KBM-7 (cell line): ENCODE measurements at regions not wholly inside any gene's neighbourhood (a gene's known extent, or its start where the extent isn't known, plus 50 kb on each side); places are given as distances from the start of the nearest gene placed in this dataset.
"Not testable (repeated sequence)": the region's sequence is repeated elsewhere in the genome, so short reads cannot be mapped to it uniquely, and the experiment has no call there.

Source experiments
- DNase-seq: peaks from one replicate; pipeline ENCODE4 v3.0.0-alpha.2; 2015
- in situ Hi-C: fragments of 300-500 bp; cut with MboI; formaldehyde crosslinking; loops from 2 replicates; pipeline ENCODE4 v1.14.3; 2020; ENCODE audit warnings: low sequenced_read_pairs, low pct_unique_long_range_greater_than_20kb, mixed read lengths

- in situ Hi-C loops = not testable (repeated sequence)
- DNase-seq = peak; percentile 52
Observed at GRCh38 chr16:22572331-22573224, 61.9 kb downstream of the NPIPB5 start.

GRCh38 chr16:22573225-22573530, 62.5 kb downstream of the NPIPB5 start:
- DNase-seq, in situ Hi-C loops: not testable (repeated sequence)

GRCh38 chr16:22576506-22576905, 65.8 kb downstream of the NPIPB5 start:
- not testable (repeated sequence) for DNase-seq

GRCh38 chr16:22583195-22583594, 72.5 kb downstream of the NPIPB5 start:
- in situ Hi-C loops, DNase-seq: not testable (repeated sequence)

More at GRCh38 chr16:22576506-22576905, 65.8 kb downstream of the NPIPB5 start:
- in situ Hi-C loops = not testable (repeated sequence)

GRCh38 chr16:22584459-22584858, 73.8 kb downstream of the NPIPB5 start:
- in situ Hi-C loops = not testable (repeated sequence)

GRCh38 chr16:22584941-22585340, 74.2 kb downstream of the NPIPB5 start:
- DNase-seq, in situ Hi-C loops: not testable (repeated sequence)

More at GRCh38 chr16:22584459-22584858, 73.8 kb downstream of the NPIPB5 start:
- DNase-seq = not testable (repeated sequence)

GRCh38 chr16:22585431-22585830, 74.7 kb downstream of the NPIPB5 start:
- DNase-seq, in situ Hi-C loops: not testable (repeated sequence)

GRCh38 chr16:22586732-22587131, 76.0 kb downstream of the NPIPB5 start:
- DNase-seq, in situ Hi-C loops: not testable (repeated sequence)

- DNase-seq, in situ Hi-C loops: not testable (repeated sequence)
Observed at GRCh38 chr16:22589757-22590156, 79.1 kb downstream of the NPIPB5 start.

GRCh38 chr16:22596445-22597045, 85.9 kb downstream of the NPIPB5 start:
- in situ Hi-C loops, DNase-seq: not testable (repeated sequence)

GRCh38 chr16:22603744-22604143, 93.1 kb downstream of the NPIPB5 start:
- in situ Hi-C loops, DNase-seq: not testable (repeated sequence)

GRCh38 chr16:22606619-22607018, 95.9 kb downstream of the NPIPB5 start:
- DNase-seq, in situ Hi-C loops: not testable (repeated sequence)

- DNase-seq, in situ Hi-C loops: not testable (repeated sequence)
Observed at GRCh38 chr16:22609798-22610197, 99.1 kb downstream of the NPIPB5 start.

- in situ Hi-C loops, DNase-seq: not testable (repeated sequence)
Observed at GRCh38 chr16:22611128-22611527, 100.4 kb downstream of the NPIPB5 start.

- in situ Hi-C loops = no loop called here
- DNase-seq = no peak
Observed at GRCh38 chr16:22614271-22614947, 103.7 kb downstream of the NPIPB5 start.

- in situ Hi-C loops = no loop called here
- DNase-seq = no peak
Observed at GRCh38 chr16:22618842-22619241, 108.2 kb downstream of the NPIPB5 start.

GRCh38 chr16:22621586-22622155, 111.0 kb downstream of the NPIPB5 start:
- in situ Hi-C loops = no loop called here
- DNase-seq = no peak

GRCh38 chr16:22622703-22623102, 112.0 kb downstream of the NPIPB5 start:
- DNase-seq = no peak
- in situ Hi-C loops = no loop called here

- no peak for DNase-seq
- in situ Hi-C loops = no loop called here
Observed at GRCh38 chr16:22623351-22623781, 112.7 kb downstream of the NPIPB5 start.
